ENCODE measurements at regions not wholly inside any gene's neighbourhood (a gene's known extent, or its start where the extent isn't known, plus 50 kb on each side); places are given as distances from the start of the nearest gene placed in this dataset.

- no peak for TF ChIP-seq ZNF507 (tag; conservative IDR thresholded peaks at IDR 0.05)
- no peak for TF ChIP-seq CCNT2 (IDR thresholded peaks at IDR 0.05; ENCODE audit: borderline replicate concordance, extremely low read depth, insufficient read length, low read depth, low read length)
- TF ChIP-seq ZBED1 (IDR thresholded peaks at IDR 0.05): no peak
- no peak for TF ChIP-seq NCOR1 (IDR thresholded peaks at IDR 0.05)
Observed at GRCh38 chr3:163809540-163809993, 1268.7 kb downstream of the SI start (continued).

- ATAC-seq (no peak), FAIRE-seq (no peak)
- CTCF ChIA-PET (ENCODE audit: low intra/inter-chr PET ratio): no interaction called here
Observed at GRCh38 chr3:163786416-163786815, 1291.9 kb downstream of the SI start.

More at GRCh38 chr3:163786416-163786815, 1291.9 kb downstream of the SI start:
- Histone ChIP-seq H3K9me3 (replicated peaks; ENCODE audit: control insufficient read depth, insufficient read depth, low read depth, low read length) (no peaks in the 10 kb centered on the region), H4K20me1 (replicated peaks; ENCODE audit: control insufficient read depth, insufficient read depth, low read length) (no peaks in the 10 kb centered on the region), H3K9ac (ENCODE audit: insufficient read depth in 1 of 2, low read depth in 2 of 2, low read length in 2 of 2) (no peak overlapping the region), H3K4me3 (no peak overlapping the region), H3K4me1 (replicated peaks in 1 of 2; ENCODE audit: control insufficient read depth in 2 of 2, insufficient read depth in 2 of 2, low read length in 2 of 2) (no peaks in the 10 kb centered on the region), H3K9me1 (ENCODE audit: control insufficient read depth, insufficient read depth, low read length) (no peaks in the 10 kb centered on the region), H2AFZ (ENCODE audit: low read depth, low read length) (no peak overlapping the region), H3K27ac (ENCODE audit: extremely low read depth, low read depth, low read length) (no peak overlapping the region), H3K27me3 (ENCODE audit: control insufficient read depth in 2 of 2, insufficient read depth in 2 of 2, low read length in 2 of 2) (no peaks in the 10 kb centered on the region), H3K4me2 (ENCODE audit: insufficient read depth, low read length) (no peak overlapping the region), H3K79me2 (ENCODE audit: control insufficient read depth, insufficient read depth, low read length) (no peaks in the 10 kb centered on the region), H3K36me3 (ENCODE audit: control insufficient read depth, insufficient read depth, low read length) (no peaks in the 10 kb centered on the region)
- no peak for DNase-seq (ENCODE audit: extremely low read depth in 1 of 4, low spot score in 3 of 4)
- in situ Hi-C loops (cut with MboI): no loop called here
- TF ChIP-seq KDM5B (IDR thresholded peaks at IDR 0.05; ENCODE audit: insufficient replicate concordance, low read depth, low read length): no peak
- no peak for TF ChIP-seq MXD1 (CRISPR knock-in tag; IDR thresholded peaks at IDR 0.05; ENCODE audit: borderline replicate concordance, poor library complexity, severe bottlenecking)
- TF ChIP-seq RNF2 (IDR thresholded peaks at IDR 0.05): no peak
- no peak for TF ChIP-seq TBL1XR1 (IDR thresholded peaks at IDR 0.05; ENCODE audit: low read length in 2 of 2)
- TF ChIP-seq ZNF239 (CRISPR knock-in tag; IDR thresholded peaks at IDR 0.05): no peak
- TF ChIP-seq POLR3A (IDR thresholded peaks at IDR 0.05; ENCODE audit: borderline replicate concordance, extremely low read depth, insufficient read depth, insufficient read length): no peak
- TF ChIP-seq ZNF12 (CRISPR knock-in tag; IDR thresholded peaks at IDR 0.05): no peak
- TF ChIP-seq RBM17 (IDR thresholded peaks at IDR 0.05; ENCODE audit: borderline replicate concordance, low read depth, low read length): no peak
- no peak for TF ChIP-seq NFE2L1 (tag; IDR thresholded peaks at IDR 0.05; ENCODE audit: borderline replicate concordance, low read depth)
- no peak for TF ChIP-seq STAG1 (CRISPR knock-in tag; IDR thresholded peaks at IDR 0.05; ENCODE audit: borderline replicate concordance)
- no peak for TF ChIP-seq MCM7 (IDR thresholded peaks at IDR 0.05)
- TF ChIP-seq STAT5A (IDR thresholded peaks at IDR 0.05; ENCODE audit: borderline replicate concordance, low read length): no peak
- TF ChIP-seq RBBP5 (IDR thresholded peaks at IDR 0.05; ENCODE audit: borderline replicate concordance, insufficient read depth, low read length, poor library complexity, severe bottlenecking): no peak
- TF ChIP-seq SMAD4 (CRISPR knock-in tag; conservative IDR thresholded peaks at IDR 0.05): no peak
- no peak for TF ChIP-seq FOXM1 (IDR thresholded peaks at IDR 0.05; ENCODE audit: low read depth)
- no peak for TF ChIP-seq FOXM1 (CRISPR knock-in tag; IDR thresholded peaks at IDR 0.05; ENCODE audit: low read depth)
- TF ChIP-seq LARP7 (IDR thresholded peaks at IDR 0.05): no peak
- TF ChIP-seq DMBX1 (CRISPR knock-in tag; IDR thresholded peaks at IDR 0.05; ENCODE audit: borderline replicate concordance): no peak
- no peak for TF ChIP-seq NCOR1 (IDR thresholded peaks at IDR 0.05)
- TF ChIP-seq ZNF174 (CRISPR knock-in tag; IDR thresholded peaks at IDR 0.05): no peak
- BruUV-seq (replicated peaks): no TSS peak
- WGBS (ENCODE audit: insufficient coverage, low coverage, missing lambda C conversion rate): 0% methylated on average over 2 of the region's 2 CpGs
- POLR2A ChIA-PET: no interaction called here
- intact Hi-C loops (cut with micrococcal nuclease): no loop called here
